Peyer's patch (tissue), 4 donors: ENCODE measurements at regions not wholly inside any gene's neighbourhood (a gene's known extent, or its start where the extent isn't known, plus 50 kb on each side); places are given as distances from the start of the nearest gene placed in this dataset.

Experiments used
- CTCF ChIP-seq, 6 experiments: fragments of 450-650 bp in 4 of 6; fragments of 200-600 bp in 2 of 6; sonication (generic) in 1 of 6; IDR thresholded peaks; one replicate each; pipeline ENCODE4 v1.5.1; 2017 to 2019; ENCODE audit warnings: antibody characterized with exemption in 6 of 6, mild to moderate bottlenecking in 3 of 6, moderate library complexity in 1 of 6
- POLR2A ChIP-seq, 2 donors: fragments of 450-650 bp; IDR thresholded peaks; one replicate each; pipeline ENCODE4 v1.5.1; 2017; ENCODE audit warnings: antibody characterized with exemption in 2 of 2, mild to moderate bottlenecking in 2 of 2, moderate library complexity in 2 of 2

- TF ChIP-seq POLR2A (IDR thresholded peaks at IDR 0.05) (no peak), CTCF (IDR thresholded peaks at IDR 0.05) (no peak)
Measured at GRCh38 chr9:23496489-23497136, 329.4 kb downstream of the ELAVL2 start.
